ENCODE measurements at regions not wholly inside any gene's neighbourhood (a gene's known extent, or its start where the extent isn't known, plus 50 kb on each side); places are given as distances from the start of the nearest gene placed in this dataset.

DNA sequence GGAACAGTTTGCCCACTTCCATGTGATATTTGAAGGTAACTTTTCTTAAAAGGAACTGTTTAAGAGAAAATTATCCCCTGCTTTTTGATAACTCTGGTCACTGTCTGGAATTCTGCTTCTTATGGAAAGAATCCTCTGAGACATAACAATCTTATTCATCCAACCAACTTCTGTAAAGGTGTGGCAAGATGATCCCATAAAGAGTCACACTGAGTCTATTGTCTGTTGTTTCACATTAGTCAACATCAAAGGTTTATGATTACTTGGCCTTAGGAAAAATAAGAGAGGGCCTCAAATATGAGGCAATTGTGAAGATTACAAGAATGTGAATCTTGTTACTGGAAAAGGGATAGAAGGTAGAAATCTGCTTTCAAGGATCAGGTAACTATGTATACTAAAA lies 88.0 kb upstream of the MAGEB18 start:
- no peak for DNase-seq

DNA sequence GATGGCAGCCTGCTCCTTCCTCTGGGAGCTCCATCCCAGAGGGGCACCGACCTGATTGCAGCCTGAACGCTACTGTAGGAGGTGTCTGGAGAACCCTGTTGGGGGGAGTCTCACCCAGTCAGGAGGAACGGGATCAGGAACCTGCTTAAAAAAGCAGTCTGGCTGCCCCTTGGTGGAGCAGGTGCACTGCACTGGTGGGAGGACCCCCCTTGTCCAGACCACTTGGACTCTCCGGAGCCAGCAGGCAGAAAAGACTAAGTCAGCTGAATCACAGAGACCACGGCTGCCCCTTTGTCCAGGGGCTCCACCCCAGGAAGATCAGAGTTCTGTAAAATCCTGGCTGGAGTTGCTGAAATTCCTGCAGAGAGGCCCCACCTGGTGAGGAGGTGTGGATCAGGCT lies 67.3 kb upstream of the MAGEB18 start:
- DNase-seq: no peak

GRCh38 chrX:26071618-26072017 lies 66.5 kb upstream of the MAGEB18 start:
- no peak for DNase-seq

DNA sequence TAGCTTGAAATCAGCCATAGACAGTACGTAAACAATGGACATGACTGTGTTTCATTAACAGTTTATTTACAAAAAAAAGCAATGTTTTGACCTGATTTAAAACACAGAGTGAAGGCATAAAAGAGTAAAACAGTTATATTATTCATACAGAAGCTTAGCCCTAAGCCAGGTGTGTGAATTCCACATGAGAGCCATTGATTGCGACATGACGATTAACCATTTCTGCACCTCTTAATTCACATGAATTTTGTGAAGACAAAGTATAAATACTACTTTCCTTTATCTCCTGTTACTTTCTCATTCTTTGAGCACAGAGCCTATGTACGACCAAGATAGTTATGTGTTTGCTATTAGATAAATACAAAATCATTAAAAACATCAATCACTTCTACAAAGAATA lies 55.0 kb upstream of the MAGEB18 start:
- DNase-seq: no peak
